Loucy (cell line): ENCODE measurements at regions not wholly inside any gene's neighbourhood (a gene's known extent, or its start where the extent isn't known, plus 50 kb on each side); places are given as distances from the start of the nearest gene placed in this dataset.

Experiments used
- H2AFZ ChIP-seq: fragments of 200-600 bp; sonication (generic); 2 replicates; pipeline ENCODE4 v1.6.0; 2016; ENCODE audit warnings: antibody characterized with exemption, mild to moderate bottlenecking, low read length, moderate library complexity
- H3F3A ChIP-seq: fragments of 200-600 bp; 2 replicates; pipeline ENCODE4 v1.6.0; 2016; ENCODE audit warnings: antibody characterized with exemption, low read depth, mild to moderate bottlenecking
- H3K27me3 ChIP-seq: fragments of 200-600 bp; sonication (generic); 2 replicates; pipeline ENCODE4 v1.6.1; 2014; ENCODE audit warnings: low read length, mild to moderate bottlenecking; ENCODE audit not compliant: insufficient read depth, poor library complexity, severe bottlenecking
- H3K36me3 ChIP-seq: fragments of 200-600 bp; sonication (generic); 2 replicates; pipeline ENCODE4 v1.6.1; 2016; ENCODE audit warnings: low read length; ENCODE audit not compliant: insufficient read depth
- H3K4me1 ChIP-seq: fragments of 200-600 bp; sonication (generic); 2 replicates; pipeline ENCODE4 v1.5.1; 2014; ENCODE audit warnings: low read length, mild to moderate bottlenecking; ENCODE audit not compliant: insufficient read depth, poor library complexity, severe bottlenecking
- H3K4me2 ChIP-seq: fragments of 200-600 bp; sonication (generic); 2 replicates; pipeline ENCODE4 v1.6.0; 2014; ENCODE audit warnings: antibody characterized with exemption, low read length, low read depth, mild to moderate bottlenecking; ENCODE audit not compliant: poor library complexity, severe bottlenecking
- H3K4me3 ChIP-seq: fragments of 200-600 bp; sonication (generic); 2 replicates; pipeline ENCODE4 v1.5.1; 2014; ENCODE audit warnings: low read length, mild to moderate bottlenecking, mixed read lengths; ENCODE audit not compliant: poor library complexity, severe bottlenecking
- H3K79me2 ChIP-seq: fragments of 200-600 bp; sonication (generic); 2 replicates; pipeline ENCODE4 v1.6.1; 2014; ENCODE audit warnings: low read length; ENCODE audit not compliant: insufficient read depth
- H3K9ac ChIP-seq: fragments of 200-600 bp; sonication (generic); 2 replicates; pipeline ENCODE4 v1.6.0; 2014; ENCODE audit warnings: mild to moderate bottlenecking, low read depth, low read length, moderate library complexity; ENCODE audit not compliant: poor library complexity, severe bottlenecking
- H3K9me2 ChIP-seq: fragments of 200-600 bp; sonication (generic); replicated peaks from 2 replicates; pipeline ENCODE4 v1.6.1; 2016; ENCODE audit warnings: low read depth, low read length, mixed read lengths
- H3K9me3 ChIP-seq: fragments of 200-600 bp; sonication (generic); 2 replicates; pipeline ENCODE4 v1.6.1; 2014; ENCODE audit warnings: mild to moderate bottlenecking, antibody characterized with exemption, low read length, low read depth; ENCODE audit not compliant: insufficient read depth
- H4K20me1 ChIP-seq: fragments of 200-600 bp; sonication (generic); 2 replicates; pipeline ENCODE4 v1.6.0; 2014; ENCODE audit warnings: antibody characterized with exemption, low read length, mild to moderate bottlenecking; ENCODE audit not compliant: insufficient read depth, poor library complexity, severe bottlenecking
- CTCF ChIP-seq: fragments of 200-600 bp; sonication (generic); conservative IDR thresholded peaks from 2 replicates; pipeline ENCODE4 v1.5.1; 2014; ENCODE audit warnings: mild to moderate bottlenecking, antibody characterized with exemption, low read length
- EZH2phosphoT487 ChIP-seq: fragments of 200-600 bp; IDR thresholded peaks from 2 replicates; pipeline ENCODE4 v1.6.1; 2018; ENCODE audit warnings: antibody characterized with exemption, mild to moderate bottlenecking, moderate library complexity, borderline replicate concordance

GRCh38 chr4:110683601-110684000 is 60.7 kb upstream of the PITX2 start:
- Histone ChIP-seq H2AFZ (no peak overlapping the region), H3K36me3 (no peaks in the 10 kb centered on the region), H3K4me1 (no peaks in the 10 kb centered on the region), H3K79me2 (no peaks in the 10 kb centered on the region), H4K20me1 (no peaks in the 10 kb centered on the region), H3K27me3 (no peaks in the 10 kb centered on the region), H3K9me2 (no peaks in the 10 kb centered on the region), H3K9me3 (no peaks in the 10 kb centered on the region), H3F3A (no peaks in the 10 kb centered on the region), H3K4me3 (no peak overlapping the region), H3K9ac (no peak overlapping the region), H3K4me2 (no peak overlapping the region)
- no peak for TF ChIP-seq CTCF
- no peak for TF ChIP-seq EZH2phosphoT487

- Histone ChIP-seq H3K36me3 (no peaks in the 10 kb centered on the region), H3K4me1 (no peaks in the 10 kb centered on the region), H3F3A (no peaks in the 10 kb centered on the region), H3K4me2 (no peak overlapping the region), H3K9me3 (no peaks in the 10 kb centered on the region), H2AFZ (no peak overlapping the region), H3K4me3 (no peak overlapping the region), H3K9ac (no peak overlapping the region), H3K79me2 (no peaks in the 10 kb centered on the region), H3K27me3 (no peaks in the 10 kb centered on the region), H3K9me2 (no peaks in the 10 kb centered on the region), H4K20me1 (no peaks in the 10 kb centered on the region)
- TF ChIP-seq CTCF: no peak
- TF ChIP-seq EZH2phosphoT487: no peak
Measured at GRCh38 chr4:110702326-110702725, 79.4 kb upstream of the PITX2 start.

- no peaks in the 10 kb centered on the region for H3K9me2 ChIP-seq
- H3K4me2 ChIP-seq: no peak overlapping the region
- TF ChIP-seq CTCF (no peak), EZH2phosphoT487 (no peak)
- H3K9ac ChIP-seq: no peak overlapping the region
- H3K36me3 ChIP-seq: no peaks in the 10 kb centered on the region
- no peak overlapping the region for H3K4me3 ChIP-seq
- no peaks in the 10 kb centered on the region for H4K20me1 ChIP-seq
- H3K27me3 ChIP-seq: no peaks in the 10 kb centered on the region
- H3K4me1 ChIP-seq: no peaks in the 10 kb centered on the region
- no peaks in the 10 kb centered on the region for H3F3A ChIP-seq
- H3K9me3 ChIP-seq: no peaks in the 10 kb centered on the region
- H3K79me2 ChIP-seq: no peaks in the 10 kb centered on the region
- 0 out of 2 replicates have a peak overlapping the region, but pooled peaks have one; percentile 7 for H2AFZ ChIP-seq
Measured at GRCh38 chr4:110704748-110705439, 82.0 kb upstream of the PITX2 start.
